GM21423 (cell line): ENCODE measurements at regions not wholly inside any gene's neighbourhood (a gene's known extent, or its start where the extent isn't known, plus 50 kb on each side); places are given as distances from the start of the nearest gene placed in this dataset.

Source experiments
- ATAC-seq: cut with Tn5 transposase; IDR thresholded peaks from one replicate; pipeline ENCODE4 v1.9.1; 2021; ENCODE audit warnings: mild to moderate bottlenecking, moderate library complexity; ENCODE audit not compliant: unreplicated experiment

- no peak for ATAC-seq
Observed at GRCh38 chr6:166733900-166734299, 106.8 kb upstream of the RPS6KA2 start.

DNA sequence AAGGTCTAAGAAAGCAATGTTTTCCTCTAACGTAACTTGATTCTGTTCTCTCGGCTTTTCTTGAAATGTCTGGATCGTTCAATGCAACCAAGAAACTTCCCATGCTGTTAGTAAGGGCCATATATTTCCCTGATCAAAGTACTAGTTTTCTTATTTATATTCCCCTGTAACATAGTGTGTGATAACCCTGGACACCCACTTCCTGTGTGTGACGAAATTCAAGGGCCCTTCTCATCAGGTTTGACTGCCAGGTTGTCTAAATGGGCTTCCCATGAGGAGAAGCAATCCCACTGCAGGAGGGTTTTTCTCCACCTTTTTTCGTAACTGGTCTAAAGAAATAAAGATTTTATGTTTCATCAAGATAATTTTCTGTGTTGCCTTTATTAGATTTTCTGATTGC, 102.6 kb upstream of the RPS6KA2 start:
- ATAC-seq: no peak

- no peak for ATAC-seq
Observed at GRCh38 chr6:166728884-166729530, 102.0 kb upstream of the RPS6KA2 start.

DNA sequence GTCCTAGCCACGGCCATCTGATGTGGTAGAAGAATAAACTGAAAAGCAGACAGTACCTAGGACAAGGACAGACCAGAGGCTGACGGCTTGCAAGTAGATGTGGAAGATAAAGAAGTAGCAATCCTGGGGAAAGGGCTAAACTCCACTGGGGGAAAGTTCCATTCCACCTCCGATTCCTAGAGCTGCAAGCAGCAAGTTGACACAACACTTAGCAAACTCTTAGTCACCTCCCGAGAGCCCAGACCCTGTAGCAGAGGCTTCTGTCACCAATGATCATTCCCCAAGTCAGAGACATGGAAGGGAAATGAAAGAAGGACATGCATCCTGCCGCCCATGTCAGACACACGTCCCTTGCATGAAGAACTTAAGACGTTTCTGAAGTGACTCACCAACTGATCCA, 99.2 kb upstream of the RPS6KA2 start:
- ATAC-seq: no peak

- ATAC-seq: no peak
Observed at GRCh38 chr6:166725571-166725970, 98.5 kb upstream of the RPS6KA2 start.

DNA sequence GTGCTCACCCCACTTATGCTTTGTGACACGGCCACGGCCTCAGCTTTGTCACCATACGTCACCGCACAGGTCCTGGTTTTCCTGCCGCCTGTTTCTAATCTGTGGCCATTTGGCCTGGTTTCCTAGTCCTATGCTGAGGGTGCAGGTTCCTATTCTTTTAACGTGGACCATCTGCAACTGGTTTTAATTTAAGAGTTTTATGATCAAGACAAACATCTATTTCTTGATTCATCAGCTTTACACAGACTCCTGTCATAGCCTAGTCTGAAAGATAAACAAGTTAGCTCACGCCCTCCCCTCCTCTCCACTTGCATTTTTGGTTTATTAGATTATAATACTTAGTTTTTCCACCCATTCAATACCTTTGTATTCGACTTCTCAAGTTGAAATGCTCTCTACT, 97.5 kb upstream of the RPS6KA2 start:
- ATAC-seq: no peak

DNA sequence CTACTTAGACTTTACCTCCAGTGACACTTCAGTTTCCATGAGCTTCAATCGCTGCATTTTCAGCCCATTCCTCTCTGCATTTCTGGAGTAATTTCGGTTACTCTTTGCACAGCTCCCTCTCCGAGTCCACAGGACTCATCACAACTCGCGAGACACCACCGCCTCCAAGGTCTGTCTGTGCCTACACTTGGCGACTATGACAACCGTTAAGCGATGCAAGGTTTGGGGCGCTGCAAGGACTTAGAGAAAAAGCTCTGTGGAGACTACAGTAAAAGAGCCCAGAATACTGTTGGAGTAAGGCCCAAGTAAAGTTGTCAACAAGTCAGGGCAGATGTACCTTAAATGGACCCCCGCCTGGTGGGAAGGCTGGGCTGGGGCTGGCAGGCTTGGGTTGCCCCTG, 95.7 kb upstream of the RPS6KA2 start:
- ATAC-seq: no peak

DNA sequence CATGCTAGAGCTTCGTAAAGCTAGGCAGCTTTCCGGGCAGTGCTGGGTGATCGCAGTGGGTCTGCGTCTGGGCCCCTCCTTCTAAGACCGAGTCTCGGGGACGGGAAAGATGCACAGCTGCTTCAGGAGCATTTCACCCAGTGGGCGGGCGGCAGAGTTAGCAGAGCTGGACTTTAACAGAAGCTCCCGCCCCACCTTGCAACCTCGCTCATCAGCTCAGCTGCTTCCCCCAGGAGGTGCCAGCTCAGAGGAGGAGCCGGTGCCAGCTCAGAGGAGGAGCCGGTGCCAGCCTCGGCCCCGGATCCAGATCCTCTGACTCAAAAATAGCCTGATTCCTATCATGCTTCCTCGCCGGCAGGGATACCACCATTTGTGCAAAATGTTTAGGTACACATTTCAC, 94.5 kb upstream of the RPS6KA2 start:
- ATAC-seq: no peak

DNA sequence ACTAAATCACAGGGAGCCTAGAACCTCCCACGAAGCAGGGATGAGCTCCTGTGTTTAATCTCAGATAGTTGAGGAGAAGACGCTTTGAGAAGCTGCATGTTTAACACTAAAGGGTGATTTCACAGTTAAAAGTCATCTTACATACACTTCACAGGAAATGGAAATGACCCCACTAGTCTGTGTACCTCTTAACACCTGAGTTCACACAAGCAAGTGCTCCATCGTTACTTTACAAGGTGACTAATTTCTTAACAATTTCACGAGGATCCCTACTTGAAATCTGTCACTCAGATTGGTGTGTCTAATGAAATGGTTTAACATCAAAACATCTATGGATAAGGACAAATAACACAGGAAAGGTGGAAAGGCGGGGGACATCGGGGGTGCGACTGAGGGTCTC, 93.8 kb upstream of the RPS6KA2 start:
- ATAC-seq: no peak

GRCh38 chr6:166719019-166719418, 92.0 kb upstream of the RPS6KA2 start:
- ATAC-seq: no peak

DNA sequence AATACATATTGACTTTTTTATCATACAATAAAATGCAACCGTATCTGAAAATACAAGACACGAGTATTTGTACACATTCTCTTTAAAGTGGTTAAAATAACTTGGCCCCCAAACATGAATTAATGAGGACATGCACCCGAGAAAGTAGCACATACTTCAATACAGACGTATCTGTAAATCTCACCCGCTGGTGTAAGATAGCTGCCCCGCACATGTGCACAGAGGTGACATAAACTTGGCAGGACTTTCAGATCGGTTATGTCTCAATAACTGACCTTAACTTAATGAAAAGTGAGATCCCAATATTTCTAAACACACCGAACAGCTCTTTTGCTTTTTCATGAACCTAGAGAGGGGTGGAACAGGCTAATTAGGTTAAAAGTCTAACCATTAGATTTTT, 91.5 kb upstream of the RPS6KA2 start:
- no peak for ATAC-seq

- ATAC-seq: no peak
Observed at GRCh38 chr6:166716910-166717617, 90.0 kb upstream of the RPS6KA2 start.

DNA sequence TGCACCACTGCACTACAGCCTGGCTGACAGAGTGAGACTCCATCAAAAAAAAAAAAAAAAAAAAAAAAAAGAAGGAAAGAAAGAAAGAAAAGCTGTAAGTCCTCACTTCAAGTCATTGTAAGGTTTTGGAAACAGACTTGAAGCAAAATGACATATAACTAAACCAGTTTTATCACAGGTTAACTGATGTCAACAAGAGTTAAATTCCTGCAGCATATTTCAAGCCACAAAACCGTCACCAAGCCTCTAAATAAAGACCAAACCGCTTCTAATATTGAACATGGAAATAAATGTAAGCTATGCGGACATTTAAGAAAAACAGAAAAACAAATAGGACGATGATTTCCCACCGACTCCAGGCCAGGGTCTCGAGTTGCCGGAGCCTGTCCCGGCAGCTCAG, 88.9 kb upstream of the RPS6KA2 start:
- ATAC-seq: no peak

- no peak for ATAC-seq
Observed at GRCh38 chr6:166715065-166715464, 88.0 kb upstream of the RPS6KA2 start.

GRCh38 chr6:166714581-166714980, 87.5 kb upstream of the RPS6KA2 start:
- no peak for ATAC-seq

DNA sequence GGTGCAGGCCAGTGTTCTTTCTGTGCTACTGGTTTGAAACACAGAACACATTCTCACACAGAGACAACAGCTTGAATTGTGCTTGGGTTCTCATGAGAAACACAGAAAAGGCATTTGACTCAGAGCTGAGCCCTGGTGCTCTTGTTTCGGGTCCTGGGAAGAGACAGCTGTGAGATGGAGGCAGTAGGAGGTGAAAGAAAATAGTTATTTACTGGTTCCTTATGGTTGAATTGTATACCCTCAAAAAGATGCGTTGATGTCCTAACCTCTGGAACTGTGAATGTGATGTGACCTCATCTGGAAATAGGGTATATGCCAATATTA, 87.1 kb upstream of the RPS6KA2 start:
- ATAC-seq: no peak

- no peak for ATAC-seq
Observed at GRCh38 chr6:166713434-166714186, 86.6 kb upstream of the RPS6KA2 start.

DNA sequence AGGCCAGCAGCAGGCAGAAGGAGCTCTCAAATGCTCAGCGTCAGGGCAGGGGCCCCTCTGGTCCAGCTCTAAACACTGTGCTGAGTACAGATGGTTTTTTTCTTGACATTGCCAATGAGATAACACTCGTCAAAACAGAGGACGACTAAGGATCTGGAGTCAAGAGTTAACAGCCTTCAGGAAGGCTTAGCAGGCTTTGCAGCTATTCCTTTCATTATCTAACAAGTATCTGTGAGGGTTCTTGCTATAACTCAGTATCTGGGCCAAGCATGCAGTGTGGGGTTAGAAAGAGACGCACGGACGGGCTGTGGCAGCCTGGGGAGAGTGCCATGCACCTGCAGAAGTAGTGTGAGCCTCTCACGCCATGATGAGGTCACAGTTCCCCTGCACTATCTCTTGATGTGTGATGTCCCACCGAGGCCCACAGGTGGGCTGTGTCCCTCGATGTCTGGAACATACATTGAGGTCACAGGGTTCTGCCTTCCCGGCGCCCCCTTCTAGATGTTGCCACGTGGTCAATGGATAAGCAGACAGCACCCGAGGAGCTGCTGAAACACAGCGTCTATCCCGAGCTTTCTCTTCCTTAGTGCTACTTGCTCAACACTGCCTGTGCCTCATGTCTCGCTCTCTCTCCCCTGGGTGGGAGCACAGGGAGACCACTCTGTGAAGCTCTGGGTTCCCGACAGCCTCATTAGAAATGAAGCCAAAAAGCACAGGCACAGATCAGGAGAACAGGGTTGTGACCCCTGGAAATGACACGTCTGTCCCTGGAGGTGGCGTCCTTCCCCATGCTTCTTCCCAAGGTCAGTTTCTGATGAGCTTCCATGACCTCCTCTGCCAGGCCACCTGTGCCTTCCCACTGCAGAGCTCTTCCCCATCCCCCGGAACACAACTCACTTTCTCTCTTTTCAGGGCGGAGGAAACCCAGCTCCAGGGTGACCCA, 85.5 kb upstream of the RPS6KA2 start:
- no peak for ATAC-seq

GRCh38 chr6:166710084-166710483, 83.0 kb upstream of the RPS6KA2 start:
- no peak for ATAC-seq

GRCh38 chr6:166708460-166708859, 81.4 kb upstream of the RPS6KA2 start:
- ATAC-seq: no peak

- no peak for ATAC-seq
Observed at GRCh38 chr6:166707045-166707444, 80.0 kb upstream of the RPS6KA2 start.
